ENCODE measurements at regions not wholly inside any gene's neighbourhood (a gene's known extent, or its start where the extent isn't known, plus 50 kb on each side); places are given as distances from the start of the nearest gene placed in this dataset.

- H3K56ac ChIP-seq (ENCODE audit: insufficient read length, low read depth, low read length), result no peak overlapping the region
- no peak overlapping the region for H2BK20ac ChIP-seq (ENCODE audit: low read depth, low read length, poor library complexity, severe bottlenecking)
- H4K8ac ChIP-seq (replicated peaks; ENCODE audit: insufficient read length, low read depth, low read length), result no peak overlapping the region
- Mint-ChIP-seq H3K4me1 (peaks cover 0 to 4% of the 10 kb centered on the region in 2 experiments; a peak in 3 of 4 replicates), H3K9me3 (peaks cover 14 to 15% of the 10 kb centered on the region in 2 experiments; a peak in 4 of 5 replicates), H3K4me3 (no peak overlapping the region), H3K27me3 (ENCODE audit: low read depth) (no peaks in the 10 kb centered on the region), H3K27ac (no peak overlapping the region), H3K36me3 (ENCODE audit: insufficient read depth in 1 of 3, low read depth in 3 of 3) (peaks cover 7 to 22% (median 14%) of the 10 kb centered on the region in 3 experiments; a peak in 6 of 7 replicates)
- H4K5ac ChIP-seq (ENCODE audit: insufficient read length, low read depth, low read length), result no peak overlapping the region
- H3K14ac ChIP-seq (ENCODE audit: insufficient read depth, low read length), result no peak overlapping the region
- H3K4me1 ChIP-seq (ENCODE audit: insufficient read depth, low read length), result no peaks in the 10 kb centered on the region; the same call in 1 of the 2 replicates
- no peak overlapping the region for H2BK5ac ChIP-seq (ENCODE audit: insufficient read length, low read length)
- no peak overlapping the region for H3K4ac ChIP-seq (ENCODE audit: low read depth, low read length)
- H3T11ph ChIP-seq (ENCODE audit: low read length), result no peak overlapping the region
- H3K9me3 ChIP-seq (ENCODE audit: control insufficient read depth, low read depth, low read length), result no peaks in the 10 kb centered on the region
- H4K20me1 ChIP-seq (ENCODE audit: control insufficient read depth, insufficient read depth, insufficient read length), result no peaks in the 10 kb centered on the region
- no peak overlapping the region for H2AFZ ChIP-seq (ENCODE audit: low read length)
- no peaks in the 10 kb centered on the region for H3K79me1 ChIP-seq (ENCODE audit: insufficient read depth, low read depth, low read length, poor library complexity, severe bottlenecking)
- H2BK120ac ChIP-seq (ENCODE audit: low read depth, low read length, poor library complexity, severe bottlenecking), result no peak overlapping the region
- H3K27me3 ChIP-seq (ENCODE audit: insufficient read depth, low read length), result no peaks in the 10 kb centered on the region
- no peak overlapping the region for H3K4me2 ChIP-seq (ENCODE audit: insufficient read depth, insufficient read length, low read length)
- no peak for TF ChIP-seq CTCF (conservative IDR thresholded peaks at IDR 0.05)
- H3K23ac ChIP-seq (ENCODE audit: insufficient read length, low read depth, low read length), result no peak overlapping the region
- no peak overlapping the region for H3K18ac ChIP-seq (ENCODE audit: insufficient read length, low read depth, low read length)
- H3K79me2 ChIP-seq (ENCODE audit: insufficient read depth, low read length), result no peaks in the 10 kb centered on the region
- no peak overlapping the region for H2BK12ac ChIP-seq (ENCODE audit: insufficient read length, low read depth, low read length)
- DNase-seq, result no peak
- H3K23me2 ChIP-seq (ENCODE audit: insufficient read length, low read depth, low read length, poor library complexity, severe bottlenecking), result no peaks in the 10 kb centered on the region
- H2AK5ac ChIP-seq (ENCODE audit: insufficient read length, low read length), result no peak overlapping the region
- no peak overlapping the region for H3K9ac ChIP-seq (ENCODE audit: extremely low read depth, insufficient read length, low read length)
- H3K27ac ChIP-seq (ENCODE audit: insufficient read length, low read depth, low read length), result no peak overlapping the region
- no peak overlapping the region for H2BK15ac ChIP-seq (ENCODE audit: low read depth, low read length)
- H4K91ac ChIP-seq (ENCODE audit: insufficient read length, low read depth, low read length), result no peak overlapping the region
- WGBS (ENCODE audit: extremely low coverage, insufficient read length, low lambda C conversion rate), result no CpG with 5 or more reads among the region's 7 CpGs
These were observed 164.1 kb upstream of the MAP2 start for GRCh38 chr2:209259767-209260166.

Measured in H9 (cell line).